ENCODE measurements at regions not wholly inside any gene's neighbourhood (a gene's known extent, or its start where the extent isn't known, plus 50 kb on each side); places are given as distances from the start of the nearest gene placed in this dataset.

DNA sequence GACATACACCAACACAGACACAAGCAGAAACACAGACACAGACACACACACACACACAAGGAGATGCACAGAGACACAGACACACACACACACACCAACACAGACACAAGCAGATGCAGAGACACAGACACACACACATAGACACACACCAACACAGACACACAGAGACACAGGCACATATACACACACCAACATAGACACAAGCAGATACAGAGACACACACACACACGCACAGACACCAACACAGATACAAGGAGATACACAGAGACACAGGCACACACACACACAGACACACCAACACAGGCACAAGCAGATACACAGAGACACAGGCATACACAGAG, 347.2 kb upstream of the KLF6 start:
- no peak for FAIRE-seq

DNA sequence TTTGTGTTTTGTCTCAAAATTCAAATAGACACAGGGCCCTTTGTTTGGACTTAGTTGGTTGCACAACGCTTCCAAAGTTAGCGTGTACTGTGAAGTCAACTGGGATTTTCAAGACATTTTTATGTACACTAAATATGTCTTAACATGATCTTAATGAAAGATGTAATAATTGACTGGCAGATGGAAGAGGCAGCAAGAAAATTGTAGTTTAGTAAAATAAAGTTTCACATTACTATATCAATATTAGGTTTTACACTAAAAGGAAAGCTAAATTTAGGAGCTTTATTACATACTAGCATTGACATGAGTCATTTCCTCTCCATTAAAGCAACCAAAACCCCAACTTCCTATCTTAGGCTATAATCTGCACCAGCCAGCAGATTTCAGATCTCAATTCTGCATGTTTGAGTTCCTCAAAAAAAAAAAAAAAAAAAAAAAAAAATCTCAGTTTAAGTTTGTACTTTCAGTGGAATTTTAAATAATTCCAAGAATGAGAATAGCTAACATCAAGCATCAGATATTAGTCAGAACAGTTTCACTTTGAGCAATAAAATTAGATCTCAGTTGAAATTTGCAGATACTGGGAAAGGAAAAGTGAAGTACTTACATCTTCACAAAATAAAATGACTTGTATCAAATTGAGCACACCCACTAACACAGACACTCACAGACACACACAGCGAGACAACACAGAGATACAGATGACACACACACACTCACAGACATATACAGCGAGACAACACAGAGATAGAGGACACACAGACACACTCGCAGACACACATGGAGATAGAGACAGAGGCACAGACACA, 346.6 kb upstream of the KLF6 start:
- FAIRE-seq = no peak

DNA sequence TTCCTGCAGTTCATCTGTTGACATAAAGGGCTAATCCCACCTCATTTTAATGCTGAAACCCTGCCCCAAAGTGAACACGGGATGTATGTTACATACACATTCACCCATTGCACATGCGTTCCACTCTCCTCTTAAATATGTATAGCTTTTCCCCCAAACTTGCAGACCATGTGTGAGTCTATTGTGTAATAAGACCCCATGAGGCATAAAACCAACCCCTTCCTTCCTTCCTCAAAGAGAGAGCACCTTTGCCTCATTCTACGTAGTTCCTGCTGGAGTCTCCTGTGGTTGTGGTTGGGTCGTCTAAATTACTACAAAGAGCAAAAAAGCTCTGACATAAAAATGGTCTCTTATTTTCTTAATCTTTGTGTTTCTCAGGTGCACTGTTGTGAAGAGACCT, 345.7 kb upstream of the KLF6 start:
- no peak for FAIRE-seq

DNA sequence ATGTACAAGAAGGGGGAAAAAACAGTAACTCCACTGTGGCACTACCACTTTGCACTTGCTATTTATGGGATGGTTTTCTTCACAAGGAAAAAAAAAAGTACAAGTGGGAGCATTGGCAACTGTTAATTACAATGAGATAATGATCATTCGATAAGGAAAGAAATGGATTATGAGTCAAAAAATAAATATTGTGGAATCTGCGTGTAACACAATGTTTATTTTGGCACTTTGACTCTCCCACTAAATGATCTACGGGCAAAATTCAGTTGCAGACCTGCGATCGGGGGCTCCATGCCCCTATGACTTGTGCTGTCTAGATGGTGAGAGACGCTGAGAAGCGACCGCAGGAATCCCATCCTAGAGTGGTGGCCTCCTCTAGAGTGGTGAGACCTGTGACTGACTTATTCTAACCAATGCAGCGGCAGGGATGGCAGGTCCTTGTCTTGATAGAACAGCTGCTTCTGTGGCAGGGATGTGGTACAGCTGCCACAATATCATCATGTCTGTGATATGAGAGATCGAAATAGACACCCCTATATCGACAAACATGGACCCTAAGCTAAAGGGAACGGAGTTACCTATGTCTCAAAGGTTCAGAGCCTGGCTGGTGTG, 345.0 kb upstream of the KLF6 start:
- no peak for FAIRE-seq

DNA sequence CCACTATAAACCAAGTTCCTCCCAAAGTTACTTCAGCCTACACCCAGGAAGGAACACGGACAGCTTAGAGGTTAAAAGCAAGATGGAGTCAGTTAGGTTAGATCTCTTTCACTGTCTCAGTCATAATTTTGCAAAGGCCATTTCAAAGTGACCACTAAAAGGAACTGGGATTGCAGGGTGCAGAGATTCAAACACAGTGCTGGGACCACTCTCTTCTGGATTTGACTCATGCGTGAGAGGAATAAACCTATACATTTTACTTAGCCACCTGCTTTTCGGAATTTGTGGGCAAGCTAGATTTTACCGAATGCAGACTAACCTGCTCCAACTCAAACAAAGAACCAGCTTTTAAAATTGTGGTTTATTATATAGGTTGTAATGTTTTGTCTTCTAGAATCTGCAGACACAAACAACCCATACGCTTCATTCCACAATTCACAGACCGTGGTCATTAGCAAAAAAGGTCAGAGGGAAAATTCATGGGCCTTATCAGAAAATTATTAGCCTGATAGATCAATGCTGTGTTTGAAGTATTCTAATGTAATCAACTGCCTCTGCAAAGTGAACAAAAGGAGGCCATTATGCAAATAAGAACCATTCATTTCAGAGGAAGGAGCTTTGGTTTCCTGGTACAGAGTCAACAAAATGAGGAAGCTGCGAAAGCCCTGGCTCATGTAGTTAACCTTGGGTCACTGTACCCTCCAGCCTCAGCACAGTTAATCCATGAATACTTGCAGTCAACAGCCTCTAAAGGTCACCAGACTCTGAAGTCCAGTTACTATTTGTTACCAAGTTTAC, 342.7 kb upstream of the KLF6 start:
- no peak for FAIRE-seq

DNA sequence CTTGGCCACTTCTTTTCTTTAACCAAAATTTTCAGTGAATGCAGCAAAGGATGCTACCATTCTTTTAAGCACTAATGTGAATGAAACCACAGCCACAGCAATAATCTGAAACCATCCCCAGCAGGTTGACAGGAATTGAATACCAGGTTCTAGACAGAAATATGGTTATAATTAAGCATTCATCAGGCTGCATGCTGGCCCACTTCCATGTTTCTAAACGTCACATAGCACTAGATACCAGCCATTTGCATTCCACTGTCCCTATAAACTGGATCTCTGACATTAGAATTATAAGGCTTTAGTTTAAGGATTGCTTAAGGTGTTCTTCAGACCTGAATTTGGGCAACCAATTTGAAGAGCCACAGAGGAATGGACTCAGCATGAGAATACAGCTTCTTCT, 340.8 kb upstream of the KLF6 start:
- FAIRE-seq = no peak

DNA sequence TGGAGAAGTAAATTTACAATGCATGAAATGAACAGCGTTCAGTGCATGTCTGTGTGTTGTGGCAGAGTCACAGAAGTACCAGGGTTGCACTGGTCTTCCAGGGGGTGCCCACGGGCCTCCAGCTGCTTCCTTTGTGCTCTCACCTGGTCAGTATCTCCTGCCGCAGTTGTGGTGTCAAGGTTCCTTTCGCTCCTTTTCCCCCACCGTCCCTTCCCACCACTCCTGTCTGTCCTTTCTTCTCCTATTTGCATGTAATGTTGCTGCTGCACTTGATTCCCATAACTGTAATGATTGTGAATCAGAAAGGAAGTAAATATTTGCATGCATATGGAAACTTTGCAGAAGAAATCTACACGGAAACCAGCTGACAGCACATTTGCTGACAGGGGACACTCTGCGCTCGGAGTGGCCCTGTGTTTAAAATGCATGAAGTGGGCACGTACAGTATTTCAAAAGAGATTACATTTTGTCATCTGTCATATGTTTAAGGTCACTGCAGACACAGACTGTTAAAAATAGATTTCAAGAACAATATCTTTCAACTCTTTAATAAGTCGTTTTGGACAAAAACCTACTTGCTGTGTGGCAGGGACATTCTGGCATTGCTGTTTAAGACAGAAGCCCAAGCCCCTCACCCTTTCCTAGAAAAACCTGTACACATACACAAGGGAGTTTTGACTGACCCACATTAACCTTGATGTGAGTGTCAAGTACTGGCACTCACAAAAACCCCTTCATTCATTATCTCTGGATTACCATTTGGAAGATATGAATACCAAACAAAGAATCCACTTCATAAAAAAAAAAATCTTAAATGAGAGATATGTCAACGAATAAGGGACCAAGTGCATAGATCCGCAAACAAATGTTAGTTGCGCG, 336.7 kb upstream of the KLF6 start:
- FAIRE-seq = no peak

DNA sequence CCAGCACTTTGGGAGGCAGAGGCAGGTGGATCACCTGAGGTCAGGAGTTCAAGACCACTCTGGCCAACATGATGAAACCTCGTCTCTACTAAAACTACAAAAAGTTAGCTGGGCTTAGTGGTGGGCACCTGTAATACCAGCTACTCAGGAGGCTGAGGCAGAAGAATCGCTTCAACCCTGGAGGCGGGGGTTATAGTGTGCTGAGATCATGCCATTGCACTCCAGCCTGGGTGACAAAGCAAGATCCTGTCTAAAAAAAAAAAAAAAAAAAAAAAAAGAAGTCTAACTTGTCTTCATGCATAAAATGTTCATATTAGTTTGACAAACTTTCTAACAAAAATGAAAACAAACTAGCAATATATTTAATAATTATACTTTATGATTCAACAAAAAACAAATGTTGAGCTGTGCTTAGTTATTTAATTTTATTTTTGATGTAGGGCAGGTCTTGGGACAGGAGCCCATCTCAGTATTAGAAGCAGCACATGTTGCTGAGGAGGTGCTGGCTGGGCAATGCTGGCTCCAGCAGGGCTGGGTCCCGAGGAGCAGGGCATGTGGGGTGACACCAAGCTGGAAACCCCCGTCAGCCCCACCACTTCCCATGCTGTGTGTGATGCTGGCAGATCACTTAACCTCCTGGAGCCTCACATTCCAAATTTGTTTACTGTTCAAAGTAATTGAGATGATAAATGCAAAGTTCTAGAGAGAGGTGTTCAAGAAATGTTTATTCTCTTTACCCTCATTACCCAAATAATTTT, 335.3 kb upstream of the KLF6 start:
- no peak for FAIRE-seq

DNA sequence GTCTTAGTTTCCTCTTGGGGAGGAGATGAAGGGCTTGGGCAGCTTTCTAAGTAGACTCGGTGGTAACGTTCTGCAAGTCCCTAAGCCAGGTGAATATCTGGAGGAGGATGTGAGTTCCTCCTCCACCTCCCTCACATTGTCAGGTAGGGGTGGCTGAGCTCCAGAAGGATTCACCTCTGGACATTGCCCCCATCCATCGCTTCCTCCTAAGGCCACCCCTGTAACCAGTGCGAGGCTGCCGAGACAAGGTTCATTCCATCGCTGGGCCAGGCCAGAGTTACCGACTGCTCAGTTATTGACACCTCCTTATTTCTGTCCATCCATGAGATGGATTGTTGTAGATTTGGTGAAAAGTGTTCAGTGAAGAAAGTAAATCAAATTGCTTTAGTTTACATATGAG, 334.1 kb upstream of the KLF6 start:
- no peak for FAIRE-seq

DNA sequence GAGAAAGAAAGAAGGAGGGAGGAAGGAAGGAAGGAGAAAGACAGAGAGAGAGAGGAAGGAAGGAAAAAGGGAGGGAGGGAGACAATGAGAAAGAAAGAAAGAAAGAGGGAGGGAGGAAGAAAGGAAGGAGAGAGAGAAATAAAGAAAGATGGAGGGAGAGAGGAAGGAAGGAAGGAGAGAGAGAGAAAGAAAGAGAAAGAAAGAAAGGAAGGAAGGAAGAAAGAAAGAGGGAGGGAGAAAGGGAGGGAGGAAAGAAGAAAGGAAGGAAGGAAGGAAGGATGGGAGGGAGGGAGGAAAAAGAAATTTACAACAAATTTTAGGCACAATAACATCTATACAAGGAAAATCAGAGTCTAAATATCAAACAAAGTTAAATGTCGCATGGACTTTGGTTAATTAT, 332.6 kb upstream of the KLF6 start:
- FAIRE-seq = no peak

DNA sequence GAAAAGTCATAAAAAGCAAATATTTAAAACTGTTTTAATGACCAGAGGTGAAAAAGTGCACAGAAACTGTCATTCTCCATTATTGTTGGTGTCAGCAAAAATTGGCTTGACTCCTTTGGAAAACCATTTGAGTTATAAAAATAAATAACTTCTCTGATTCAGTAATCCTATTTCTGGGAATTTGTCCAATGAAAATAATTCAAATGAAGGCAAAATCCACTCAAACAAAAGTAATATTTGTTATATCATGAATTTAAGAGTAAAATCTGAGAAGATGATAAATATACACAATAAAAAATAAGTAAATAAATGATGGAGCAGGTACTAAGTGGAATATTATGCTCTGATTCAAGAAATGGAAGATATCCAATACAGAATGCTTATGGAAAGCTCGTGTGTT, 326.6 kb upstream of the KLF6 start:
- FAIRE-seq = no peak

DNA sequence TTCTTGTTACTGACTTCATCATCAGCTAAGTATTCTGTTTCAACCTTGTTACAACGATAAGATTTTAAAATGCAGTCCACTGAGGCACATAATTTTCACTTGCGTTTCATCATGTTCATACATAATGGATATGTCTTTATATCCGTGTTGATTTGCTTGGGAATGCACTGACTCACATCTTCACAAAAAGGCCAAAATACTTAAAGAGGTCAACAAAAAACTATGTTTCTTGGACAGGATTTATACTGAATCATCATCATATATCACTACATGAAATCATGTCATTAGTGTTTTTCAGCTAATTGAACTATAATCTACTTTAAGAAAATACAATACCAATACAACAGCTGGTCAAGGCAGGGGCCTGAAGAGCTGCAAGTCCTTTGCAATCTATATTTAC, 324.5 kb upstream of the KLF6 start:
- no peak for FAIRE-seq

DNA sequence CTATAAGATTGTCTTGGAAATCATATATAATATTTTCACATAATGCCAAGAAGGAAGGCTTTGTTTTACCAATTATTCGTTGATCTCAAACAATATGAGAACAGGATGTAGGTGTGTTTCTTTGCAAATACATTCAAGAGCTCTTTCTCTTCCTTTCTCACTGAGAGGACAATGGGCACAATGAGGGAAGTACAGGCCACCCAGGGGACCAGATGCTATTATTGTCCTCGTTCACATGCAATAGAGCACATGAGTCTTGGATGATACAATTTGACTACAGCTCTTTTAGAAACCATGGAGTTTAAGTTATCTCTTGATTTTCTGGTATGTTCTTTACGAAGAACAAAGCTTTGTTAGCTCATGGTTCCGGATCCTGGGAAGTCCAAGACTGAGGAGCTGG, 323.7 kb upstream of the KLF6 start:
- no peak for FAIRE-seq

DNA sequence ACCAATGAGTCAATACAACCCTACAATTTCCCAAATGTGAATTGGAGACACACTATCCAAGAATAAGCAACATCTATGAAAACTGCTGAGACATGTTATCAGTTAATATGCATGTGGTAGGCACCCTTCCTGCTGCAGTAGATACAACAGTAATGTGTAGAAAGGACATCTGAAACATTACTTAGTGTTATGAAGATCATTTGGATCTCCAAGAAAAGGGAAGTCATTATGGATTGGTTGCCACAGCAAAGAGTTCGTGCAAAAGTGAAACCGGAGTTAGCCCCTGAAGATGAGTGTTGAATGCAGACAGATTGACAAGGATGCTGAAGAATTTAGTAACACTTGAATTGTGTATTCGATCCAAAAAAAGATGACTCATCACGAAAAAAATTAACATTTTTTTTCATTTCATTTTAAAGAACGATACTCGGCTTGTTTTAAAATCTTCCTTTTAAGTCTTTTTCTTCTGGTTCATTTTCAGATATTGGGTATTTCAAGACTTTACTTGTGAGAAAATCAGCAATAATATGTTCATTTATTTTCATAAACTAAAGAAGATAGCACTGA, 322.4 kb upstream of the KLF6 start:
- FAIRE-seq = no peak

DNA sequence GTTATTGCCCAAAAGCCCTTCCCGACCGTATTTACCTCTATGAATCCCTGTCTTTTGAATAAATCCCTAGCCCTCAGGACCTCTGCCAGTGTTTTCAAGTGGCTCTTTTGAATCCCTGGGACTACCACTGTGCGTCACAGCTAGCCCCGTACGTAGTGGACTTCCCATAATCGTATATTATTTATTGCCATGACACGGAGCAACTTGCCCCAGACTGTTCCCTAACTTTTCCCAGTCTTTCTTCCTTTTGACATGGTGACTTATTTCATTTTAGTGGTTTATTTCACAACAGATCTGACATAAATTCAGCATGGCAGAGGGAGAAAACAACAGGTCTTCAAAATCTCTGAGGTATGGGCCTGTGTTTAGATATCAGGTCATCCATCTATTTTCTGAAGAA, 318.6 kb upstream of the KLF6 start:
- no peak for FAIRE-seq

DNA sequence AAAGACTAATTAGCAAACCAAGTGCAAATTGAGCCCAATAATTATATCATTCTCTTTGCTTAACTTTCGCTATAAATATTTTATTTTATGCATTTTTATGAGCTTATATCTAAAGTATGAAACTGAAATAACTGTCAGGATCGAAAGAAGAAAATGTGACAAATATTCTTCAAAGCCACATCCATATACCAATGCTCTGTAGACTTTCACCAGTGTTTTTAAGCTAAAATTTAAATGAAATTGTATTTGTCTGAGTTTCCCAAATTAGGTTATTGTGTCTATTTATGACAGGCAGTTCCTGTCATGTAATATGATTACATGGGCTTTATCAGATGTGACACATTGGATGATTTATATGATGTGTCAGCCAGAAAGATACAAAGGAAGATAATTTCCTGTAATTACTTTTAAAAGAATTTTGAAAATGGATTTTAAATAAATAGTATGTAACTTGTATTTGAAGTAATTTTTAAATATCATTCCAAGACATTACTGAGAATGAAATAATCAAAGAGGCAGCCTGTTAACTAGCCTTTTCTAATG, 317.9 kb upstream of the KLF6 start:
- no peak for FAIRE-seq

DNA sequence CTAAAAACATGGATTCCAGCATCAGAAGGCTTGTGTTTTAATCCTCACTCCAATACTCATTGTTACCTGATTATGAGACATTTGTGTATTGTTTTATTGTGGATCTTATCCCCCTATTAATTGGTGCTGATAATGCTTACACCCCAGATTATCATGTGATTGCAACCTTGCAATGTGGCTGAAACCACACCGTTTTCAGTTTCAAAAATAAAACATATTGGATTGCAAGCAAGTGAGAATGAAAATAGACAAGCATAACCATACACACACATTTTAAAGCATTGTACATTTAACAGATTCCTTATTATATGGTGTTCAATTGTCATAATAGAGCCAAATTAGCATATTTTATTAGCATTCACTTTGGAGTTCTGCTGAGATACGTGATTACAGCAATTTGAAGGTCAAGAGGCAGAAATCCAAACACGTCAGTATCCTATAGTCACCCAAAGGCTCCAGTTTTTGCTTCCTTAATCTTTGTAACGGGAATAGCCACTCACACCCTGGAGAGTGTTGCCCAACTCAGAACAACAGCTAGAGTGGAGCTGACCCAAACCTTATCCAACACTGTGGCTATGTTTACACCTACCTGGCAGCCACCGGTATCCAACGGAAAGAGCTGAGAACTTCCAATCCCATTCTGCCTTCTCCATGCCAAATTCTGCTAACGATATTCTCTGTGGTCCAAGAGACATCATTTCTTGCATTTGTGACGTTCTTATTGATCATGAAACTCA, 317.1 kb upstream of the KLF6 start:
- FAIRE-seq = no peak

DNA sequence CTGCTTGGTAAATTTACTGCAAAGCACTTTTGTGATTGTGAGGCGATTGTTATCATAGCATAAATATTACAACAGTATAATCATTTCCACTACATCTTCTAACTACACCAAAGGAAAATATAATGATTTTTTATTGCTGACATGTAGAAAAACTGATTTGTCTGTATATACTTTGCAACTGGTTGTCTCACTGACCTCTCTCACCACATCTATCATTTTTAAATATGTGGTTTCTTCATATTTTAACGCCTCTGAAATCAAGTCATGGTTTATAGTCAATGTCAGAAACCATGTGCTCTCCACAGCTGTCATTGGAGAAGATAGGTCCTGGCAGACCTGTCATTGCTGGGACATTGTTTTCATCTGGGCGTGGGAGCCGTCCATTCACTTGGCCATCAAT, 315.4 kb upstream of the KLF6 start:
- FAIRE-seq = no peak

DNA sequence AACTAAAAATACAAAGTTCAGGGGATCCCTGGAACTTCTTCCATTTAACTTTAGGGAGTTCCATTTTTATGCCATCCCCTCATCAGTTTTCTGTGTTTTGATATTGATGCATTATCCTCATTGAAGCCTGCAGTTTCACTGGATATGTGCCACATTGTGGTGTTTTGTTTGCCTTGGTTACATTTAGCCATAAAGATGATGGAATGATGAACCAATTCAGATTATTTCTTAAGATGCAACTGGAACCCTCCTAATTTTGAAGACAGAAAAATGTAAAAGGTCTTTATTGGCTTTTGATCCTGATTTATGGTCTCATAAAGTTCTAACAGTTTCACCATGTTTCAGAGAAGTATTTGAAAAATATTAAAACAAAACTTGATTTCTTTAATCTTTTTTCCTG, 314.2 kb upstream of the KLF6 start:
- no peak for FAIRE-seq

DNA sequence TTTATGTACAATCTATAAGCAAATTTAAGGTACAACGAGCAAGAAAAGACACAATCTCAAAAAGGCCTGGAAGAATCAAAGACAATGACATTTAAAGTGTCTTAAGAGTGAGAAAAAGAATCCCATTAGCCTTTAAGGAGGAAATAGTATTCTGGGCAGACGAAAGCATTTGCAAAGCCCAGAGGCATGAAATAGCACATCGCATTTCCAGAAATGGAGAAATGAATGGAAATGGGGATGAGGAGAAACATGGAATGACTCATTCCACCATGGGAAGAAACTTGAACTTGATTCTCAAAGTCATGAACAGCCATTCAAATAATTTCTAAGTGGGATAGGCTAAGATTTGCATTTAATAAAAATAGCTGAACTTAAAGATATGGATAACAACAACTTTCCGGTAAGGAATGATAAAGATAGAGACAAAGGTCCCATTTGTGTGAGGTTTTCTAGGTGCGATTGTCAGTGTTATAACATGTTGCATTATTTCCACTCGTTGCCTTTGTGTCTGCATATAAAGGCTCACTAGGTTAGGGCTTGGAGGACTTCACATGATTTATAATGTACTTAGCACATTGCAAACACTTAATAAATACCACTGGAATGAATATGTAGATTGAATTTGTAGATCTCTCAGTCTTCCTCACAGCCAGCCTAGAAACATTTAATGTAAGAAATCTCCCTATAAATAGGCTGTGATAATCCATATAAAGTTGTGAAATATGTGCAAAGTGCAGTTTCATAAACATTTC, 310.3 kb upstream of the KLF6 start:
- no peak for FAIRE-seq
